Tibial nerve (tissue), 3 donors: ENCODE measurements at regions not wholly inside any gene's neighbourhood (a gene's known extent, or its start where the extent isn't known, plus 50 kb on each side); places are given as distances from the start of the nearest gene placed in this dataset.

Source experiments
- CTCF ChIP-seq, 5 experiments: fragments of 200-600 bp in 3 of 5; fragments of 450-650 bp in 2 of 5; sonication (generic) in 3 of 5; IDR thresholded peaks; one replicate each; pipeline ENCODE4 v1.5.1; 2016 to 2019; ENCODE audit warnings: antibody characterized with exemption in 5 of 5, mild to moderate bottlenecking in 3 of 5, moderate library complexity in 2 of 5
- POLR2A ChIP-seq, 2 donors: fragments of 450-650 bp; IDR thresholded peaks; one replicate each; pipeline ENCODE4 v1.6.1; 2017; ENCODE audit warnings: antibody characterized with exemption in 2 of 2, mild to moderate bottlenecking in 2 of 2, moderate library complexity in 2 of 2

- TF ChIP-seq CTCF (IDR thresholded peaks at IDR 0.05): no peak
- TF ChIP-seq POLR2A (IDR thresholded peaks at IDR 0.05): no peak
Observed at GRCh38 chr21:19683492-19683891, 1279.9 kb upstream of the TMPRSS15 start.
